K562 (cell line): ENCODE measurements at regions not wholly inside any gene's neighbourhood (a gene's known extent, or its start where the extent isn't known, plus 50 kb on each side); places are given as distances from the start of the nearest gene placed in this dataset.

Source experiments
- ATAC-seq: fragments of 200-7000 bp; cut with Tn5 transposase; 3 replicates; pipeline ENCODE4 v1.9.1; 2020; ENCODE audit warnings: moderate library complexity
- BruUV-seq: library from RNA; stranded (reverse); fragments of 400-500 nt; replicated peaks from 2 replicates; lab custom pipeline; 2021; lab: Mats Ljungman, UMichigan
- CTCF ChIA-PET: fragments of 300-600 bp; formaldehyde crosslinking; extraction: SDS; loops from one replicate; lab custom pipeline; 2021; ENCODE audit warnings: low intra/inter-chr PET ratio; lab: Yijun Ruan, JAX
- POLR2A ChIA-PET: fragments of 300-600, 350-650 bp; sonication (Branson Sonifier 250); formaldehyde crosslinking; extraction: SDS; loops from one replicate; lab custom pipeline; 2021; ENCODE audit warnings: antibody characterized with exemption, inconsistent platforms; lab: Yijun Ruan, JAX
- DNase-seq, 4 experiments: peaks; one replicate each; pipeline versions ENCODE4 v3.0.0 to v3.0.0-alpha.2; 2011 to 2018; ENCODE audit warnings: low spot score in 3 of 4, mixed read lengths in 3 of 4; ENCODE audit errors: extremely low read depth in 1 of 4
- FAIRE-seq: peaks from 2 replicates; lab custom pipeline; 2011; peaks lifted over from hg19 to GRCh38; lab: Jason Lieb, UNC
- H2AFZ ChIP-seq: 2 replicates; pipeline ENCODE4 v1.6.0; 2011; ENCODE audit warnings: low read depth, low read length, control low read depth, inconsistent platforms
- H3K27ac ChIP-seq: fragments of 200-600 bp; 3 replicates; pipeline ENCODE4 v1.8.0; 2011; ENCODE audit warnings: low read depth, mild to moderate bottlenecking, control low read depth, inconsistent platforms, low read length, moderate library complexity, mixed read lengths; ENCODE audit errors: extremely low read depth
- H3K27me3 ChIP-seq, 2 experiments: fragments of 300-600 bp in 1 of 2; 2 replicates in 1 of 2; 3 replicates in 1 of 2; pipeline versions ENCODE4 v1.6.0 to v1.8.0; 2011; ENCODE audit warnings: inconsistent platforms in 2 of 2, low read length in 2 of 2, mild to moderate bottlenecking in 1 of 2, mixed read lengths in 1 of 2, moderate library complexity in 1 of 2; ENCODE audit not compliant: control insufficient read depth in 2 of 2, insufficient read depth in 2 of 2
- H3K36me3 ChIP-seq: fragments of 300-600 bp; 3 replicates; pipeline ENCODE4 v1.8.0; 2011; ENCODE audit warnings: mild to moderate bottlenecking, low read length, inconsistent platforms; ENCODE audit not compliant: control insufficient read depth, insufficient read depth
- H3K4me1 ChIP-seq, 2 experiments: fragments of 200-600 bp in 1 of 2; replicated peaks in 1 of 2; 2 replicates in 1 of 2; 3 replicates in 1 of 2; pipeline versions ENCODE4 v1.5.1 to v1.8.0; 2011; ENCODE audit warnings: inconsistent platforms in 2 of 2, low read length in 2 of 2, mild to moderate bottlenecking in 1 of 2, mixed read lengths in 1 of 2, moderate library complexity in 1 of 2; ENCODE audit not compliant: control insufficient read depth in 2 of 2, insufficient read depth in 2 of 2
- H3K4me2 ChIP-seq: 2 replicates; pipeline ENCODE4 v1.6.1; 2011; ENCODE audit warnings: low read length, control low read depth, inconsistent platforms, mixed read lengths; ENCODE audit not compliant: insufficient read depth
- H3K4me3 ChIP-seq: fragments of 200-600 bp; sonication (generic), shearing (Covaris generic); 2 replicates; pipeline ENCODE4 v1.5.1; 2016; ENCODE audit warnings: control low read depth, inconsistent platforms
- H3K79me2 ChIP-seq: fragments of 200-600 bp; 3 replicates; pipeline ENCODE4 v1.8.0; 2011; ENCODE audit warnings: low read length, inconsistent platforms; ENCODE audit not compliant: control insufficient read depth, insufficient read depth
- H3K9ac ChIP-seq, 2 experiments: 2 replicates each; pipeline versions ENCODE4 v1.6.0 to v1.6.1; 2011; ENCODE audit warnings: low read depth in 2 of 2, low read length in 2 of 2, control low read depth in 1 of 2, inconsistent platforms in 1 of 2, mild to moderate bottlenecking in 1 of 2, mixed read lengths in 1 of 2; ENCODE audit not compliant: insufficient read depth in 1 of 2
- H3K9me1 ChIP-seq: one replicate; pipeline ENCODE4 v1.6.0; 2011; ENCODE audit warnings: inconsistent platforms, mild to moderate bottlenecking, low read length, moderate library complexity; ENCODE audit not compliant: control insufficient read depth, insufficient read depth
- H3K9me3 ChIP-seq: replicated peaks from 2 replicates; pipeline ENCODE4 v1.5.1; 2011; ENCODE audit warnings: low read depth, low read length, inconsistent platforms; ENCODE audit not compliant: control insufficient read depth, insufficient read depth
- H4K20me1 ChIP-seq: replicated peaks from 2 replicates; pipeline ENCODE4 v1.6.1; 2011; ENCODE audit warnings: low read length, inconsistent platforms, mixed read lengths; ENCODE audit not compliant: control insufficient read depth, insufficient read depth
- BCOR ChIP-seq: fragments of 450-650 bp; IDR thresholded peaks from 2 replicates; pipeline ENCODE4 v1.6.1; 2016
- ILF3 ChIP-seq: fragments of 450-650 bp; IDR thresholded peaks from 2 replicates; pipeline ENCODE4 v1.6.1; 2018; ENCODE audit warnings: antibody characterized with exemption, mild to moderate bottlenecking, moderate library complexity, borderline replicate concordance
- JUNB ChIP-seq: fragments of 450-650 bp; formaldehyde crosslinking; conservative IDR thresholded peaks from 2 replicates; pipeline ENCODE4 v1.4.0; 2020; ENCODE audit warnings: mild to moderate bottlenecking
- KHSRP ChIP-seq: fragments of 450-650 bp; IDR thresholded peaks from 2 replicates; pipeline ENCODE4 v1.6.1; 2017
- MYNN ChIP-seq, 2 experiments: sonication (generic); formaldehyde crosslinking in 1 of 2; IDR thresholded peaks; 2 replicates each; pipeline versions ENCODE4 v1.5.0 to v1.6.1; 2016 to 2020; ENCODE audit warnings: antibody characterized with exemption in 1 of 2, missing genetic modification reagents in 1 of 2
- SNRNP70 ChIP-seq: fragments of 200-400 bp; formaldehyde crosslinking; optimal IDR thresholded peaks from 2 replicates; pipeline ENCODE3; 2017; ENCODE audit warnings: low read depth, low read length
- XRCC4 ChIP-seq: IDR thresholded peaks from one replicate; pipeline ENCODE4 v1.6.1; 2011; ENCODE audit not compliant: insufficient read depth, insufficient read length; ENCODE audit errors: extremely low read depth
- ZFPM2 ChIP-seq: fragments of 250-450 bp; sonication (Bioruptor Pico); IDR thresholded peaks from 2 replicates; pipeline ENCODE4 v1.5.1; 2022; ENCODE audit warnings: mild to moderate bottlenecking
- WGBS: fragments of 100-300 bp; shearing (Covaris generic); methylation state at CpG from one replicate; pipeline ENCODE4 v1.1.6; 2016; ENCODE audit warnings: low coverage, mixed read lengths; ENCODE audit not compliant: insufficient coverage; ENCODE audit errors: missing lambda C conversion rate; 5-methylcytosine and 5-hydroxymethylcytosine counted together
- in situ Hi-C: fragments of 300-500 bp; cut with MboI; formaldehyde crosslinking; loops from 4 replicates; pipeline ENCODE4 v1.15.0; 2018; ENCODE audit warnings: inconsistent platforms, mixed read lengths
- intact Hi-C: fragments of 100-400 bp; cut with micrococcal nuclease; formaldehyde crosslinking; loops from 2 replicates; pipeline ENCODE4 v1.14.2; 2022
- TF ChIP-seq, protein P1 (sequence below): fragments of 250-450 bp; sonication (Bioruptor Pico); IDR thresholded peaks from 2 replicates; pipeline ENCODE4 v1.8.0; 2021; ENCODE audit warnings: moderate library complexity, mild to moderate bottlenecking, inconsistent platforms

DNA sequence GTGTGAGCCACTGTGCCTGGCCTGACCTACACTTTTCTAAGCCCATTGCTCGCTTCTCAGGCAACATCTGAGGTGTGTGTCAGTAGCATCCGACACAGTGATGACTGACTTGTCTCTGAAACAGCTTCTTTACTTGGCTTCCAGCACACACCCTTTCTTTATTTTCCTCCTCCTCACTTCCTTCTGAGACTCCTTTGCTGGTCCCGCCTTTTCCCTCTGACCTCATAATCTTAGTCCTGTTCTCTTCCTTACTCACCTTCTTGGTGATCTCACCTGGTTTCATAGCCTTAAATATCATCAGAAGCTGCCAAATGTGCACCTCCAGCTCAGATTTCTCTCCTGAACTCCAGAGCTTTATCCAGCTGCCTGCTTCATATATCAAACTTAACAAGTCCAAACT, 66.6 kb upstream of the PELI1 start:
- Histone ChIP-seq H4K20me1 (no peaks in the 10 kb centered on the region), H3K27ac (no peak overlapping the region), H3K4me3 (no peak overlapping the region), H3K9me3 (no peaks in the 10 kb centered on the region), H3K27me3 (no peaks in the 10 kb centered on the region), H3K9me1 (no peaks in the 10 kb centered on the region), H3K36me3 (no peaks in the 10 kb centered on the region), H3K79me2 (no peaks in the 10 kb centered on the region), H3K9ac (no peak overlapping the region), H2AFZ (no peak overlapping the region; the same call in 1 of the 2 replicates), H3K4me1 (peaks cover 0 to 31% of the 10 kb centered on the region in 2 experiments; a peak in 3 of 5 replicates), H3K4me2 (no peak overlapping the region)
- 71% methylated on average over 3 of the region's 3 CpGs for WGBS
- in situ Hi-C loops (no loop called here), intact Hi-C loops (loop anchor here (10.0 kb wide), 1 partner anchor 104 kb away; no protein-coding TSS in a partner anchor)
- ChIA-PET POLR2A (interaction anchor here (1.2 kb wide), 1 partner anchor 9 kb away, joined by 4 read pairs; no protein-coding TSS in a partner anchor), CTCF (no interaction called here)
- FAIRE-seq (no peak), ATAC-seq (no peak), DNase-seq (no peak)
- no peak for TF ChIP-seq ZFPM2
- no TSS peak for BruUV-seq

DNA sequence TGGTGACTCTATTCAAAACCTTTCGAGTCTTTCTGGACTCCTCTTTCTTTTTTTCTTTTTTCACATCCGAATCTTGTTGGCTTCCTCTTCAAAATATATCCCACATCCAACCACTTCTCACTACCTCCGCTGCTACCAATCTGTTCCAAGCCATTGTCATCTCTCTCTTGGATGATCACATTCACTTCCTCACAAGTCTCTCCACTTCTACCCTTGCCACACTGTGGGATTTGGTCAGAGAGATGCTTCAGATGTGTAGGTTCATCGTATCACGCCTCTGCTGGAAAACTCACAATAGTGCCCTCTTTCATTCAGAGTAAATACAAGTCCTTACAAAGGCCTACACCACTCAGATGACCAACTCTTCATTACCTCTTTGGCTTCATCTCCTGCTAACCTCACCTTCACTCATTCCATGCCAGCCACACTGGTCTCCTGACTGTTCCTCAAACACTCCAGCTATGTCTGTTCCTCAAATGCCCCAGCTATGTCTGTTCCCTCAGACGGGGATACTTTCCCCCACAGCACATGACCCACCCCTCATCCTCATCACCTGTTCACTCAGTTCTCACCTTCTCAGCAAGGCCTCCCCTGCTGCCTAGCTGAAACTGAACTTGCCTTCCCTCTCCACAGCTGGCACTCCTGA, 67.2 kb upstream of the PELI1 start:
- H4K20me1 ChIP-seq = no peaks in the 10 kb centered on the region
- H2AFZ ChIP-seq = peak overlapping the region; percentile 27
- no TSS peak for BruUV-seq
- H3K4me1 ChIP-seq = peaks cover 0 to 31% of the 10 kb centered on the region in 2 experiments; a peak in 3 of 5 replicates
- no peak overlapping the region for H3K4me2 ChIP-seq
- H3K27me3 ChIP-seq = no peaks in the 10 kb centered on the region
- DNase-seq (no peak), ATAC-seq (no peak), FAIRE-seq (no peak)
- ChIA-PET CTCF (no interaction called here), POLR2A (no interaction called here)
- H3K9me3 ChIP-seq = no peaks in the 10 kb centered on the region
- H3K27ac ChIP-seq = no peak overlapping the region
- H3K36me3 ChIP-seq = no peaks in the 10 kb centered on the region
- 80% methylated on average over 6 of the region's 6 CpGs for WGBS
- intact Hi-C loops = loop anchor here (10.0 kb wide), 1 partner anchor 103 kb away; no protein-coding TSS in a partner anchor
- H3K9me1 ChIP-seq = no peaks in the 10 kb centered on the region
- no peak overlapping the region for H3K9ac ChIP-seq
- no peak overlapping the region for H3K4me3 ChIP-seq
- H3K79me2 ChIP-seq = no peaks in the 10 kb centered on the region
- in situ Hi-C loops = no loop called here
- TF ChIP-seq MYNN (IDR thresholded peaks at IDR 0.05) (no peak), MYNN (CRISPR knock-in tag; IDR thresholded peaks at IDR 0.05) (no peak), SNRNP70 (no peak), XRCC4 (no peak), JUNB (CRISPR knock-in tag) (no peak), BCOR (no peak), KHSRP (no peak), ILF3 (no peak)
- TF ChIP-seq, protein P1, sequence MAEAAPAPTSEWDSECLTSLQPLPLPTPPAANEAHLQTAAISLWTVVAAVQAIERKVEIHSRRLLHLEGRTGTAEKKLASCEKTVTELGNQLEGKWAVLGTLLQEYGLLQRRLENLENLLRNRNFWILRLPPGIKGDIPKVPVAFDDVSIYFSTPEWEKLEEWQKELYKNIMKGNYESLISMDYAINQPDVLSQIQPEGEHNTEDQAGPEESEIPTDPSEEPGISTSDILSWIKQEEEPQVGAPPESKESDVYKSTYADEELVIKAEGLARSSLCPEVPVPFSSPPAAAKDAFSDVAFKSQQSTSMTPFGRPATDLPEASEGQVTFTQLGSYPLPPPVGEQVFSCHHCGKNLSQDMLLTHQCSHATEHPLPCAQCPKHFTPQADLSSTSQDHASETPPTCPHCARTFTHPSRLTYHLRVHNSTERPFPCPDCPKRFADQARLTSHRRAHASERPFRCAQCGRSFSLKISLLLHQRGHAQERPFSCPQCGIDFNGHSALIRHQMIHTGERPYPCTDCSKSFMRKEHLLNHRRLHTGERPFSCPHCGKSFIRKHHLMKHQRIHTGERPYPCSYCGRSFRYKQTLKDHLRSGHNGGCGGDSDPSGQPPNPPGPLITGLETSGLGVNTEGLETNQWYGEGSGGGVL = no peak
